ENCODE measurements at regions not wholly inside any gene's neighbourhood (a gene's known extent, or its start where the extent isn't known, plus 50 kb on each side); places are given as distances from the start of the nearest gene placed in this dataset.
"Not testable (repeated sequence)": the region's sequence is repeated elsewhere in the genome, so short reads cannot be mapped to it uniquely, and the experiment has no call there.

- DNase-seq: no peak
Measured at GRCh38 chr12:34607520-34608195, 585.4 kb downstream of the ALG10 start.

DNA sequence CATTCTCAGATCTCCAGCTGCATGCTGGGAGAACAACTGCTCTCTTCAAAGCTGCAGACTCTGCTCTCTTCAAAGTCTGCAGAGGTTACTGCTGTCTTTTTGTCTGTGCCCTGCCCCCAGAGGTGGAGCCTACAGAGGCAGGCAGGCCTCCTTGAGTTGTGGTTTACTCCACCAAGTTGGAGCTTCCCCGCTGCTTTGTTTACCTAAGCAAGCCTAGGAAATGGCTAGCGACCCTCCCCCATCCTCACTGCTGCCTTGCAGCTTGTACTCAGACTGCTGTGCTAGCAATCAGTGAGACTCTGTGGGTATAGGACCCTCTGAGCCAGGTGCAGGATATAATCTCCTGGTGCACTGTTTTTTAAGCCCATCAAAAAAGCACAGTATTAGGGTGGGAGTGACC, 591.7 kb downstream of the ALG10 start:
- not testable (repeated sequence) for DNase-seq

DNA sequence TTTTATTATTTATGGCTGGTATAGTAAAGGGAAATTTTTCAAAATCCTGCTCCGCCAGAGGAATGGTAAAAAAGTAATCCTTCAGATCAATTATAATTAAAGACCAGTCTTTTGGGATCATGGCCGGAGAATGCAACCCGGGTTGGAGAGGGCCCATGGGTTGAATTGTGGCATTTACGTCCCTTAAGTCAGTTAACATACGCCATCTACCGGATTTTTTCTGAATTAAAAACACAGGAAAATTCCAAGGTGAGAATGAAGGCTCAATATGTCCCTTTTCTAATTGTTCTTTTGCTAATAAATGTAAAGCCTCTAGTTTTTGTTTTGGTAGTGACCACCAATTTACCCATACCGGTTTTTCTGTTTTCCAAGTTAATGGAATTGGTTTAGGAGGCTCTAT, 602.8 kb downstream of the ALG10 start:
- DNase-seq: peak in 2 of 3 donors; percentile 3 to 11

DNA sequence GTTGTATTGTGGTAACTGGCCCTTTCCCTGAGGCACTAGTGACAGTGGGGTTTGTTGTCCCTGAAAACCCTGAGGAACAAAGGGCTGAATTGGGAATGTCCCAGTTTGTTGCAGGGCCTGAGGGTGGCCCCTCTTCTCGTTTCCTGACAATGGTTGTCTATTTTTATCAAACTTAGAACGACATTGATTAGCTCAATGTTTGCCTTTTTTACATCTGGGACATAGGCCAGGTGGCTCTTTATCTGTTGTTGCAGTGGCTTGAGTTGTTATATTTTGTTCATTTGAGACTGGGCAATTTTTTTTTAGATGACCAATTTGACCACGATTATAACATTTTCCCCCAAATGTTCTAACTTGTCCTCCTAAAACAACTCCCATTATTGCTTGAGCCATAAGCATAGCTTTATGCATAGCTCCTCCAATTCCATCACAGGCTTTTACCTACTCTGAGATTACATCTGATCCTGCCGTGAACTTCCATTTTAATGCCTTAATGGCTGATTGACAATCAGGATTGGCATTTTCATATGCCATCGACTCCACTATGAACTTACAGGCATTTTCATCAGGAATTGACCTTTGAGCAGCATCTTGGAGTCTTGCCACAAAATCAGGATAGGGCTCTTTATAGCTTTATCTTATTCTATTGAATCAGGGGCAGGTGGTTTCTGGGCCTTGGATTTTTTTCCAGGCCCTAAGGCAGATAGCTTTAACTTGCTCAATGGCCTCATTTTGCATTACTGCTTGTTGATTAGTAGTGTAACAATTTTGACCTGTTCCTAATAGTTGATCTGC, 604.3 kb downstream of the ALG10 start:
- no peak for DNase-seq

Measured in suppressor macrophage treated with lipopolysaccharide for 1 hour (primary cell).